ENCODE measurements at regions not wholly inside any gene's neighbourhood (a gene's known extent, or its start where the extent isn't known, plus 50 kb on each side); places are given as distances from the start of the nearest gene placed in this dataset.
"Not testable (repeated sequence)": the region's sequence is repeated elsewhere in the genome, so short reads cannot be mapped to it uniquely, and the experiment has no call there.

DNA sequence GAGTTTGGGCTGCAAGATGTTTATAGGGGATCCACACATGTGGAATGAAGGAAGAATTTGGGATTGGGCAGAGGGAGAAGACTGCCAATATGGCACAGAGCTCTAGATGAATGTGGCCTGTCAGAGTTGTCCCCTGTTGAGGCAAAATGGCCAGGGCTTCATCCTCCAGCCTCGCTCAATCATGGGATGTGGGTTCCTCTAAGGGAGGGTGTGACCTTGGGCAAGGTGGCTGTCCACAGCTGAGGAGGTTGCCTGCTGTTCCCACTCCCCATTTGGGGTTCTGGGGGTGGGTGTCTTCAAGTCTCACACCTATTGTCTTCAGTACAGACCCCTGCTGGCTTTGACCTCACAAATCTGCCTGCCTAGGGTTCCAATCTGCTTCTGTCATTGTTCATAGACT lies 121.6 kb upstream of the FAM204A start:
- DNase-seq: no peak

DNA sequence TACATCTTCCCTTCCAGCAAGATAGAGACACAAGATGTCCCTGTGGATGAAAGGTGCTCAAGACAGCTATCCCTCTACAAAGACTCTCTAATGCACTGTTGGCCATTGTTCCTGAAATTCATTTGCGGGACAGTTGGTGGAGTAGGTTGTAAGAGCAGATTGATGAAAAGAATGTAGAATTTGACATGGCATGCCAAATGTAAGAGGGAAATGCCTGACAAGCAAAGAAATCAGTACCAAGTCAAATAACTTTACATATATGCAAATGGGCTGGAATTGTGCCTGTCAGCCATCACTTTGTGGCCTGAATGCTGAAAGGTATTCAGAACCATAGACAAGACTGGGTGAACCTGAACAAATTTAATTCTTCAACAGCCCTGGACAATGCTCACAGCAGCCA lies 120.3 kb upstream of the FAM204A start:
- no peak for DNase-seq

DNA sequence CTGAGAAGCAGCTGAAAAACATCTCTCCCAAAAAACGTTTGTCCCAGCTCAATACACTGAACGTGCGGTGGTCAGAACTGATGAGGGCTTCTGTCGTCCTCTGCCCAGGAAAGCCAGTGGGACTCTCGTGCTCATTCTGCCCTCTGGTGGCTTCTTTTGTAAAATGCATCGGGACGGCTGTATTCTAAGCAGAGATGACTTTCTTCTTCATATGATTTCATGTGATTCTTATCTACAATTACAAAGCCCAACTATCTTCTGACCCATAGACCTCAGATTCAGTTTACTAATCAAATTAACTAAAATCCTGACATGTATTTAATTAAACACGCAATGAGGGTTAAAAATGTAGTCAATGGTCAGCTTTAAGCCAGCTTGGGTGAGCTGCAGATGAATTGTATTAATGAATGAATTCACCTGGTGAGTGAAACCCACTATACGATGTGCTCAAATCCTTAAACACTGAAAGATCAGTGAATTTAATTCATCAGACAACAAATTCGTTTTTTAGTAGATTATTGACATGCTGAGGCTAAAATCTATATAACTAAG lies 117.6 kb upstream of the FAM204A start:
- peak; percentile 29 for DNase-seq

DNA sequence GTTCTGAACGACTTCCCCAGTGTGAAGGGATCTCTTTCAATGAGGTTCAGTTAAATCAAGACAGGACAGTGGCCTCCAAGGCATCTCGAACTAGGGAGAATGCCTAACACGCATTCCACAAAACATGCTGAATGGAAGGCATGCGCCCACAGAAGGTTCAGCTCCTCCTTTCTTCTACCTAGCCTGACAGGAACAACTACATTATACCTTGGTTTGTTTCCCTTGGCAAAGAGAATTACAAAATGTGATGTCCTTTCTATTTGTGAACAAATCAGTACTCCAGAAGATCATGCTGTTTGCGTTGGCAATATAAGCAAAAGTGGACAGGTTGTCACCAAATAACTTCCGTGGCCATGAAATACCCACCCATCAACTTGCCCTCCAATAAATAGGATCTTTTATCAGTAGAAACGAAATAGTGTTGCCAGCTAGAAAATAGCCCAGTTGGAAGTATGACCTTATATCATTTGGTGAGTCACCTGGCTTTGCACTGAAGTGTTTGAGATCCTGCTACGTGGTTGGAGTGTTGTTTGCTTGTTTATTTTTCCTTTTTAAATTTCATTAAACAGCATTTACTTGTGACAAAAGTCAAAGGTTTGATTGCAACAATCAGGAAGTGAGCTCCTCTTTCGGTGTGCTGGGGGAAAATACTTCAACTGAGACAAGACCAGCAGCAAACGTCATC lies 117.0 kb upstream of the FAM204A start:
- DNase-seq: no peak

DNA sequence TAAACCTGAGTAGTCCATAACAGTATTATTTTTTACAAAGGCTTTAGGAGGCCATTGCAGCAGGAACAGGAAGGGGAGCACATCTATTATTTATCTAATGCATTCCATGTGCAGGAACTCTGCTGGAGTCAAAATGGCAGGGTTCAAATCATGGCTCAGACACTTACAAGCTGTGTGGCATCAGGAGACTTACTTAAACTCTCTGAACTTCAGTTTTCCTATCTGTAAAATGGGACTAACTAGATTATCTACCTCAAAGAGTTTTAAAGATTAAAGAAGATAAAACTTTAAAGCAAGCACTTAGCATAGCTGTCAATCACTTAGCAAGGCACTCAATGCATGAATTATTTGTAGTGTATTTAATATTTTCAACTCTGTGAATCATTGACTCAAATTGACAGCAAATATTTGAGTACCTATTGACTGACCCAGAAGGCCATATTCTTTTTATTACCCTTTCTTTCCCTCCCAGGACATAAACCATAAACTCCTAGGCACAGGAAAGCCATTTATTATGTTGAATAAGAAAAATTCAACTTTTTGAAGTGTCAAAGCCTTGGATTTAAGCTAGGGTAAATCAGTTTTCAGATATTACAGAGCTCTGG lies 115.8 kb upstream of the FAM204A start:
- DNase-seq: no peak

DNA sequence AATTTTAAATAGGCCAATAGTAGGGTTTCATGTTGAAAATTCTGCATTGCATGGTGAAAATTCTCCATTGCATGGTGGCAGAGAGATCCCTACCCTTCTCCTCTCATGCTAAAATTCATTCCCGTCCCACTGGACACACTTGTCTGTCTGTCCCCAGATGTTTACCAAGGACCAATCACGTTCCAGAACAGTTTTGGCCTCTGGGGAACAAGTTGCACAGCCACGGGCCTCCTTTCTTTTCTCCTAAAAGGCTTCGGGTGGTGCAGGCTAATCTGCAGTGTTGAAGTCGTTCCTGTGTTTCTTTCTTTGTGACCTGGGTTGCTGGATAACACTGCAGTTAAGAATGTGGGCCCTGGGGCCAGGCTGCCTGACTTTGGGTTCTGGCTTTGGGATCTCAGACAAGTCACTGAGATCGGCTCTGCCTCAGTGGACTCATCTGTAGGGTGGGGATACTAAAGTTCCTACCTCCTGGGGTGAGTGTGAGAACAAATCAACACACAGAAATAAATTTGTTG lies 113.1 kb upstream of the FAM204A start:
- DNase-seq: no peak

DNA sequence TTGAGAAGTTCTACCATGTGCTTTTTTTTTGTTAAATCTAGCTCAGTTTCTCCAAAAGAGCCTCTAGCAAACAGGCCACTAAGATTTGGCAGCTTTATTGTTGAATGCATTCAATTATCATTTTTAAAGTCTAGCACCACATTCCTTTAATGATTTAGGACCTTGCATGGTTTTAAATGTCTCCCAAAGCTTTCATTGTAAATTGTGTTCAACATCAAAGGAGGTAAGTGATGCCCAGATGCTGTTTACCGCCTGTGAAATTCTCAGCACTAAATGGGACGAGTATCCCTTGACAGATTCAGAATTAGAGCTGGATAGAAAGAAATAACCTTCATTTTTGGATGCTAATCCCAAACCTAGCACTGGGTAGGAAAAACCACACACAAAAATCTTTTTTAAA lies 112.1 kb upstream of the FAM204A start:
- DNase-seq: no peak

DNA sequence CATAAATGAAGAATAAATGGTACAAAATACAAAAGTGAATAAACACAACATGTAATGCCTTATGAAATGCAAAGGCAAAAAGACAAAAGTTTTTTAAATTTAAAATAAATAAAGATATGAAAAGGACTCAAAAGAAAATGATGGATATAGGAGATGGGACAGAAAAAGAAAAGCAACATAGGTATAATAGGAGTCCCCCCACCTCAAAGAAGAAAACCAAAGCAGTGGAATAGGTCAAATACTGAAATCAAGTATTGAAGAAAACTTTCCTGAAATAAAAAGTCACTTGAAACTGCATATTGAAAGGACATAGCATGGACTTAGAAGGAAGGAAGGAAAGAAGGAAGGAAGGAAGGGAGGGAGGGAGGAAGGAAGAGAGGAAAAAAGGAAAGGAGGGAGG lies 110.0 kb upstream of the FAM204A start:
- DNase-seq: no peak

DNA sequence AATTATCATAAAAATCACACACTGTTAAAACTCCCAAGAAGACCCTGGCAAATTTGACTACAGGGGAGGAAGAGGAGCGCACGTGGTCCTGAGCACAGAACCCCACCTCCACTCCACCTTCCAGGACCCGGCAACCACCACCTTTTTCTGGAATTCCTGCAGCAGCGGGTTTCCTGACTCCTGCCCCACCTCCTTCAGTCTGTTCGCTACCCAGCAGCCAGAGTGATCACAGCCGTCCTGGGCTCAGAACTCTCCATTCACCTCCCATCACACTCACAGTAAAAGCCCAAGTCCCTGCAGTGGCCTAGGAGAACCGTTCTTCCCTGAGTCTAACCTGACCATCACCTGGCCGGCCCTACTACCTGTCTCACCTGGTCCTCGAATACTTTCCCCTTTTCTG lies 107.4 kb upstream of the FAM204A start:
- DNase-seq: no peak

DNA sequence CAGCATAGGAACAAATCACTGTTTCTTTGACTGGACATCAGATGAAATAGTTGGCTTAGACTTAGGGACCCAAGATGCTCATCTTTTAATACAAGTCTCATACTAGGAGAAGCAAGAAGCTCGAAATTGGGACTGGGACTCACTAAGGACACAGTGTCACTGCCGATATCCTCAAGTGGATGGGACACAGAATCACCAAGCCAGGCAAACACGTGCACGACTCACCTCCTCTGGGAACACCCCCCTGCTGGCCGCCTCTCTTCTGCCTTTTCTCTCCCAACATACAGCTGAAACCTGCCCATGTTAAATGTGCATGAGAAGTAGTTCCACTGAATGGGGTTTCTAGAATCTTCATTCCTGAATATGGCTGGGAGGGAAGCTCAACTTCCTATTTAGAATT lies 106.6 kb upstream of the FAM204A start:
- DNase-seq: no peak

DNA sequence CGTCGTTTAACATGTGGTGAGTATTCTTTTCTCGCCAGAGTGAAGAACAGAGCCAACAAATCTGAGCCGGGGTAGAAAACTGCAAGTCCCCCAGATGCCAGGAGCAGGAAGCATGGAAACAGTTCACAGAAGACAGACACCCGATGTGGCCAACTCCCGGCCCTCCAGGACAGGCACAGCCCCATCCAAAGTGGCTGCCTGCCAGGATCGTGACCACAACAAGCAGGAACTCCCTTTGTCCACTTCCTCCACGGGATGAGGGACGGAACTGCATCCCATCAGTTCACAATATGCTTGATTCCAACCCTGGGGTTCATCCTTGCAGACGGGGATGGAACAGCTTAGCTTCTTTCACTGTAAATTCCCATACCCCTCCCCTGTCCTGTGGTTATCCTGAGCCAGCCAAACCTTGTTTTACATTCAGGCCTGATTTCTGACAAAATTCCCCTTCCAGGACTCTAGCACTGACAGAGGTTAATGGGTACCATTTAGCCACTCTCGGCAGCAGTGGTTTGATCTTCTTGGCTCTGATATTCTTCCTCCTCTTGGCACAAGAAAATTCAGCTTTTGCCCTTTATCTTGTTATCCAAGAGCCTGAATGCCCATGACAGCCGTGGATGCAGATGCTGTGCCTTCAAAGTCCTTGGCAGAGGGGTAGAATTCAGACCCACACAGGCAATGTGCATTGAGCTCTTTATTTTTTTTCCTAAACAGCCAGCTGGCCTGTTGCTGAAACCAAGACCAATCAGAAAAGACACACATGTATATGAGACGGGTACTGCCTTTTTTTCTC lies 105.5 kb upstream of the FAM204A start:
- DNase-seq: no peak

DNA sequence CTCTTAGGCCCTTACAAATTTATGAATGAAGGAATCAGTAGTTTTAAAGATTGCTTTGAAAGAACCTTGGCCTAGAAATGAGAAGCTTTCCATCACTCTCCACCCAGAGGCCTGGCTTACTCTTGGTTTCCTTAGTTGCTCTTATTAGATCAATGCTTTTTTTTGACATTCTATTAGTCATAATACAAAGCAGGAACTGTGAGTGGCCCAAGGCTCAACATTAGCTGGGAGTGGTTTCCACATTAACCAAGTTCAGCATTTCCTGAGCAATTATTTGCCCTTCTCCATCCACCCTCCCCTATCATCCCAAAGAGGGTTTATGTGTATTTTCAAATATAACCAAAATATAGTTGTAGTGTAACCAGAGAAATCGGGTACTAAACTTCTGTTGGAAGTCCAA lies 103.4 kb upstream of the FAM204A start:
- no peak for DNase-seq

DNA sequence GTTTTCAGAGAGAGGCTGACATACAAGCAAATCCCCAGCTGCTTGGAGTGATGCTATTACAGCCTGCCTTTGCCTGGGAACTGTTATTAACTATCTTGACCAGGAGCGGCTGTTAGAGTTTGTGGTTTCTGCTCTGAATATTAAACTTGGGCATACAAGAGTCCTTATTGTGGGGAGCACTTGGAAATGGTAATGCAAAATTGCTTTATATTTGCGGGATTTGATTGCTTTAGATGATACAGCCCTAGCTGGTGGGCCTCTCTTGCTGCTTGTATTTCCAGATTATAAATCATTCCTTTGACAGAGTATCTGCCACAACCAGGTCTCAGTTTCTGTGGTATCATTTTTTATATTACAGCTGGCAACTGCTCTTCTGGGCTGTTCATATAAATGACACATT lies 101.9 kb upstream of the FAM204A start:
- no peak for DNase-seq

DNA sequence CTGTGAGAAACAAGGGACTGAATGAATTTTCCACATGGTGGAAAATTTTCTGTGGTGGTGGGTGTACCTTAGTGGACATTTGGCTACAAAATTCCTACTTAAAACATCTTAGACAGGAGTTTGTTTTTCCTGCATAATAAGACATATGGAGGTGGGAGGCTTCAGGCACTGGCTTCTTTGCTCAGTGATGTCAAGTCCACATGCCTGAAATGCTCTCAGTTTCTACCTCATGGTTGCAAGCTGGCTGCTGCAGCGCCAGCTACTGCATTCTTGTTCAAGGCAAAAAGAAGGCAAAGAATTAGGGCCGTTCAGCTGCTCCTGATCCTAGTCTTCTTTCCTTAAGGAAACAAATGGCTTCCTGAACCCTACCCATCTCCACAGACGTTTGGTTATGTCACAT lies 99.9 kb upstream of the FAM204A start:
- DNase-seq: no peak

DNA sequence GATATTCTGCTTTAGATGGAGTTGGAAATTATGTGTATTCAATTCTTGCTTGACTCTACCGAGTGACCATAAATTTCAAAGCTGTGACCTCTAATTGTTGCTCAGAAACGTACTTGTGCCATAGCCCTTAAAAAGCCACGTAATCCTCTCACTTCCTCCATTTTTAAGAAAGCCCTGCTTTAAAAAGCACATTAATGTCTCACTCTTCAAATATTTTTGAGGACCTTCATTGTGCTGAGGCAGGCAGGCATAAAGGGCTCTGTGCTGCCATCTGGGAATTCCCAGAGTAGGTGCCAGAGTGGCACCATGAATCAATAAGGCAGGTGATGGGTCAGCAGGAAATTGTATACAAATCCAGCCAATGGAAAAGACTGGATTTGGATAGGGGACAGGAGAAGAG lies 97.7 kb upstream of the FAM204A start:
- DNase-seq: no peak

DNA sequence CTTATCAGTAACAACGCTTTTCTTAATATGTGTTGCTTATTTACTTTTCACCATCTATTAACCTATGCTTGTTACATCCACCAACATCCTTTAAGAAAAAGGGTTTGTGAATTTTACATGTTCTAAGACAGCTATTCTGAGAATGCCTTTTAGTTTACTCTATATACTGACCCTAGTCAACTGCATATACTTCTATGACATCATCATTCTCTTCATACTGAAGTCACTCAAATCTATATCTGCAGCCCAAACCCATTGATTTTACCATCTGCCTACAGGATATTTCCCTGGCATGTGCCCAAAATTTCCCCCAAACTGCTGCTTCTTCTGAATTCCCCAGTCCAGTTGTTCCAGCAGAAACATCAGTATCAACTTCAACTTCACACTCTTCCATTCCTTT lies 94.6 kb upstream of the FAM204A start:
- no peak for DNase-seq

DNA sequence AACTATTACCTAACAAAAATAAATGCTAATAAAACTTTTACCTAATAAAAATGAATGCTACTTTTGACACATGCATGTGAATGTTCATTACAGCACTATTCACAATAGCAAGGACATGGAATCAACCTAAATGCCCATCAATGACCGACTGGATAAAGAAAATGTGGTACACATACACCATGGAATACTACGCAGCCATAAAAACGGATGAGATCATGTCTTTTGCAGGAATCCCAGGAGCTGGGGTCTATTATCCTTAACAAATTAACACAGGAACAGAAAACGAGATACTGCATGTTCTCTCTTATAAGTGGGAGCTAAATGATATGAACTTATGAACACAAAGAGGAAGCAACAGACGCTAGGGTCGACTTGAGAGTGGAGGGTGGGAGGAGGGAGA lies 88.1 kb upstream of the FAM204A start:
- DNase-seq: no peak

DNA sequence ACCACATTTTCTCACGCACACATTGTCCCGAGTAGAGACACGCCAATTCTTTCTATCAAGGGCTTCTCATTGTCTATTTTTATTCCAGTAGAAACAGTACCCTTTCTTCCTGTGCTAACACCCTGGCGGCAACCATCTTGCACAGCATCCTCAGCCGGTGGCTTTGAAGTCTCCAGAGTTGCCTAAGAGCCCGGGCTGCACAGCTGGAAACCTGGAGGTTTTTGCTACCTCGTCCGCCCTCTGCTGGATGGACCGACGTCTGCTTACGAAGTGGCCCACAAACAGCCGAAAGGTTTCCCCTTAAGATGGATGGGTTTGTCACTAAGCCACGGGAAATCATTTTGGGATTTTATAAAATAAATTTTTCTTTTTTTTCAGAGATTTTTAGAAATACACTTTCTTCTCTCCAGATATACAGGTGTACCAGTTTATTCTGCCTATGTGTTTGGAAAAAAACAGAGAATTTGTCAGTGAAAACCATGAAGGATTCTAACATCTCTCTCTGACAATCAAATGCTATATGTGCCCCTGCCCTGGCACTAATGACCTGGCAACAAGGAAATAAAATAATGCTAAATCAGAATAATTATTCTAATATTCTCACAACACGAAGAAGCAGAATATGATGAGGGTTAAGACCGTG lies 81.8 kb upstream of the FAM204A start:
- peak; percentile 23 for DNase-seq

DNA sequence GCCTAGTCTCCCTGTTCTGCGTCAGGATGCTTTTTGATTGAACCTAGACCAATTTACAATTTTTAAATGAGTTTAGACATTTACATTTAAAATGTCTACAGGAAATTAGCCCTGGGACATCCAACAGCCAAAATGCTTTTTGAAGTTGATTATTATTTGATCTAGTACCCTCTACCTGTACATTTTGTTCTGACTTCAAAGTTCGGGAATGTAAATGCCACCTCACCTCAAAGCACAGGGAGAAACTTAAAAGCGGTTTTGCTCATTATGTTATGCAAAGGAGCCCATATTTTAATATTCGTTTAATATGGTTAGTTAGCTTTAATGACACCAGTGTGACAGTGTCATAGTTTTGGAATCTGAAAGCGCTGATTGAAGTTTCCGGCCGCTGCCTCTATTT lies 80.1 kb upstream of the FAM204A start:
- no peak for DNase-seq

DNA sequence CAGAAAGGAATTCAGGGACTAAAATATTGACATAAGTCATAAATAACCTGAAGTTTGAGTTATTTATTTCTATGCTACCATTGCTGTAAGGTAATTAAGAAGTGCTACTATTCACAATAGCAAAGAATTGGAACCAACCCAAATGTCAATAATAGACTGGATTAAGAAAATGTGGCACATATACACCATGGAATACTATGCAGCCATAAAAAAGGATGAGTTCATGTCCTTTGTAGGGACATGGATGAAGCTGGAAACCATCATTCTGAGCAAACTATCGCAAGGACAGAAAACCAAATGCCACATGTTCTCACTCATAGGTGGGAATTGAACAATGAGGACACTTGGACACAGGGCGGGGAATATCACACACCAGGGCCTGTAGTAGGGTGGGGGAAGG lies 77.9 kb upstream of the FAM204A start:
- not testable (repeated sequence) for DNase-seq

DNA sequence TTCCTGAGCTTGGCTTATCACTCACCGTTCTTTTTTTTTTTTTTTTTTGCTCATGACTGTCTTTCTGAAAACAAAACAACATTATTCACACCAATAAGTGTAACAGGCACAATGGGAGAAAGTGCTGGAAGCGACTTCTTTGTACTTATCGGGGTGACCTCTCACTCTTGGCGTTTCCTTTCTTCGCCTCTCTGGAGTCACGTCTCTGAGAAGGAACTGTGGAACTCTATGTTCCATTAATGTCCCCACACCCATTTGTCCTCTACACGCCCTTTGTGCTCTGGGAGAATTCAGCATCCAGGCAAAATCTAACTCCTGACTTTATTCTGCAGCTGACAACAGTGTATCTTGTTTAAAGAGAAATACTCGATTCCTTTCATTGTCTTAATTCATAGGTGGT lies 70.8 kb upstream of the FAM204A start:
- DNase-seq: no peak

DNA sequence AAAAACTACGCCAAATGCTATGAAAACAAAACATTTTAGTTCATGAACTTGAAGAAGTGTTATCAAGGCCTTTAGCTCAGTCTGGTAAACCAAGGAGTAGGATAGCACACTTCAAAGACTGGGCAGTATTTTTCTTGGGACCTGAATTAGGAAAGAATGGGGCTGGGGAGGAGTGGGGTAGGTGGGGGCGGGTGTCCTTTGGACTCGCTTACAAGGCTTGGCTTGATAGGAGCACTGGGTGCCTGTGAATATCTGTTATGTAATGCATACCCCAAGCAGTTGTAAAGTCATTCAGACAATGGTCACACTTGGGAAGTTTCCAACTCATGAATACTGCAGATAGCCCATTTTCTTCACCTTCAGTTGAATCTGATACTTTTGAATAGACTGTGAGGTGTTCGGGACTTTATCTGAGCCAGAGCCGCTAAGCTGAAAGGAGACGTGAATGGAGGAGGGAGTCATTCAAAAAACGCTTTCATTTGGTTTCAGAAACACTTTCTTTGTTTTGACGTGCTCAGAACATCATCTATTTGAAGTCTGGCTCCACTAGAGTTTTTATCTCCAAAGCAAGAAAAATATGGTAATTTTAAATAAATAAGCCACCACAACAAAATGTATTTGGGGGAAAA lies 70.1 kb upstream of the FAM204A start:
- no peak for DNase-seq

DNA sequence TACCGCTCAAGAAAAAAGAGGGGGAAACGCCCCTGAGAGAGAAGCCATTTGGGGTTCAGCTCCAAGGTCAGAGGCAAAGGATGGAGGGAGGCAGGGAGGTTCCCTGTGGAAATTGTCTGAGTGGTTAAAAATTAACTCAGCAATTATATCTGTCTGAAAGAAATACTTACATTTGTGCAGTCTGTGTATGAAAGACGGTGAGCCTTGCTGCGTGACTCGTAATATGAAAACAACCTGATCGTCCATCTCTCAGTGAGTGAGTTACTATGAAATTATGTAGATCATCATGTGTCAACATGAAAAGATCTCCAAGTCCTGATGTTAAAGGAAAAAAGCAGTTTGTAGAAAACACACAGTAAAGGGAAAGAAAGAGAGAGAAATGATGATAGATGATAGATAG lies 67.2 kb upstream of the FAM204A start:
- DNase-seq: no peak

Data from GOT3 (cell line).